Fibroblast of skin of right quadriceps (primary cell): ENCODE measurements at regions not wholly inside any gene's neighbourhood (a gene's known extent, or its start where the extent isn't known, plus 50 kb on each side); places are given as distances from the start of the nearest gene placed in this dataset.
A peak's percentile ranks its signal among the peaks of the same experiment; 100 is the strongest.
"Not testable (repeated sequence)": the region's sequence is repeated elsewhere in the genome, so short reads cannot be mapped to it uniquely, and the experiment has no call there.

Experiments
- DNase-seq: peaks from one replicate; pipeline ENCODE4 v3.0.0-alpha.2; 2013

DNA sequence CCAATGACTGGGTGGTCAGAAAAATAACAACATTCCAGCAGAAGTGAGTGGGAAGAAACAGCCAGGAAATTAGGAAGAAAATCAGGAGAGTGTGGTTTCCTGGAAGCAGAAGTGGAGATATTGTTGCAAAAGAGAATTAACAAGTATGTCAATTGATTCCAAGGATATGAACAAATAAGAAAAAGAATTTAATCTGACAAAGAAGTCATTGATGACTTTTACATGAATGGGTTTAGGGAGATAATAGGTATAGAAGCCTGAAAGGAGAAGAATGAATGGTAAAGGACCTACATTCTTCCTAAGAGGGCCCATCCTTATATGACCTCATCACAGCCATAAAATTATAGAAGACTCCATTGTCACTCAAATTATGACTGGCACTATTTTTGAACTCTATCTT lies 1440.1 kb downstream of the OTOL1 start:
- no peak for DNase-seq

DNA sequence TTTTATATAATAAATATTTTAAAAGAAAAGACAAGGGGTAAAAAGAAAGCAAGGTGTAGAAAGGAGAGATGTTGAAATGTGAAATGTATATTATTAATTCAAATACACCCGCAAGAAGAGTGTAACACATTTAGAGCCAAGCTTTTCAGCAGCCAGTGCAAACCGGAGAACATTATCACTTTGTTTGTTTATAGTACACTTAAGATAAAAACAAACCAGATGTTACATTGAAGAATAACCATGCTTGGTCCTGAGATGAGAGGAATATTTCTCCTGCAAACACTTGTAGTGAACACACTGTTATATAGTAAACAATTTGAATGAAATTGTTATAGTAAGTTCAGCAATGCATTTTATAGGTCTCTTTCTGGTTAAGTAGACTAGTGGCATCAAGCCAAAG lies 1441.5 kb downstream of the OTOL1 start:
- no peak for DNase-seq

DNA sequence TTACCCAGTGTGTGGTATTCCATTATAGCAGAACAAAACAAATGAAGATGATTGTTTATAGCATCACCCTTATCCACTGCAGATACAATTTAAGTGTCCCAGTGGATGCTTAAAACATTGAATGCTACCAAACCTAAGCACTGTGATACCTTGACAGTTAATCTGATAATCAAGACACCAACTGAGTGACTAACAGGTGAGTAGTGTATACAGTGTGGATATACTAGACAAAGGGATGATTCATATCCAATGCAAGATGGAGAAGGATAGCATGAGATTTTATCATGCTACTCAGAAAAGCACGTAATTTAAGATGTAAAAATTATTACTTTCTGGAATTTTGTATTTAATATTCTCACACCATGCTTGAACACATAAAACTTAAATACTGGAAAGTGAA lies 1449.0 kb downstream of the OTOL1 start:
- no peak for DNase-seq

DNA sequence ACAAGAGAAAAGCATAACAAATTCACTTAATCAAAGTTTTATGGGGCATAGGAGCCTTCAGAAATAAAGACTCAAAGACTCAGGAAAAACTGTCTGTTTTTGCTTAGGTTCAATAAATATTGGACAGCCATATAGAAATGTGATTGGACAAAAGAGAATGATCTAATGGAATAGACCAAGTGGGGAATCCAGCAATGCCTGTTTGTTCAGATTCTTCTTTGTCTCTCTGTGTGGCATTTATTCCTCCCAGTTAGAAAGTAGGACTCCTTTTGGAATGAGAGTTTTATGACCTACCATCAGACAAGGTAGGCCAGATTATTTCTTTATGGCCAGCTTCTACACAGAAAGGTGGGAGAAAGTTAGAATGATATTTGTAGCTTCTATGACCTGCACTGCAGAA lies 1460.1 kb downstream of the OTOL1 start:
- DNase-seq: no peak

DNA sequence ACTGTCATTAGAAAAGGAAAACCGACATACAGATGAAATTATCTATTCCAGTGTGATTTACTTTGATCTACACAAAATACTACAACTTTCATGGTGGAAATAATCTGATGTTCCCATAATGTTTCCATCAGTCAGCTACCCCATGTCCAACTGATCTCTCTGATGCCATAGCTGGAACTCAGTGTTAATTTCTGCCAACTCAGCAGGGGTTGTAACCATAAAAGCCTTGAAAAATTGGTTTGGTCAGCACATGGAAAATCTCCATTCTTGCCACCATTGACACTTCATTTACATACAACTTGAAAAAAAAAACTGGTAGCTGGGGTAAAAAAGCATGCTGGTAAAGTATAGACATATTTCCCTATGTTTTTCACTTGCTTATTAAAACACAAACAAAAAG lies 1463.7 kb downstream of the OTOL1 start:
- no peak for DNase-seq

DNA sequence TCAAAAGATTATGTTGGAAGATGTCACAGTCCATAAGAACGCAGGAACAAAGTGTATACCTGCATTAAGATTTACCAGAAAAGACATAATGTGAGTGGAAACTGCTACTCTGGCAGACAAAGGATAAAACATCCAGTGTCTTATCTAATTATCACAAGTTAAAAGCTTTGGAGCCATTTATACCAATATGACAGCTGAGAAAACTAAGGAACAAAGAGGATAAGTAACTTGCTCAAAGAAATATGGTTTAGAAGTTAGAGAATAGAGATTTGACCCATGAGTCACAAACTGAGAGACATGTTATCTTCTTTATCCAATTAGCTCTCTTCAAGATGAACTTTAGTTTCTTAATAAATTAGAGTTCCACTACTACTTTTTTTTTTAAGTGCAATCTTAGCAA lies 1473.7 kb downstream of the OTOL1 start:
- no peak for DNase-seq

DNA sequence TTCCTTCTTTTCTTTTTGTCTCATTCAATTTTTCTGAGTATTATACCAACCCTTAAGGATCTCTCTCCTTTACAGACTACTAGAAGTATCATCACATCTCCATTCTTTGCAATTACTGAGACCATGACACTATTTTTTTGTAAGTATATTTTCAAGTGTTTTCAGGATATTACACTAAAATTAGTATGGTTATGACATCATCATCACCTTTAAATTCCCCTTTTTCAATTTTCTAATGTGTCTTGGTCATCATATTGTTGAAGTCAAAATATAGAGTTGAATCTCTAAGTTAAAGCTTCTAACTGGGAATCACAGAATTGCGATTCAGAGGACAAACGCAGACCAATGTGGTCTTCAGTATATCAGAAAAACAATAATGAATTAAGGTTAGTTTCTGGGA lies 1475.1 kb downstream of the OTOL1 start:
- no peak for DNase-seq

DNA sequence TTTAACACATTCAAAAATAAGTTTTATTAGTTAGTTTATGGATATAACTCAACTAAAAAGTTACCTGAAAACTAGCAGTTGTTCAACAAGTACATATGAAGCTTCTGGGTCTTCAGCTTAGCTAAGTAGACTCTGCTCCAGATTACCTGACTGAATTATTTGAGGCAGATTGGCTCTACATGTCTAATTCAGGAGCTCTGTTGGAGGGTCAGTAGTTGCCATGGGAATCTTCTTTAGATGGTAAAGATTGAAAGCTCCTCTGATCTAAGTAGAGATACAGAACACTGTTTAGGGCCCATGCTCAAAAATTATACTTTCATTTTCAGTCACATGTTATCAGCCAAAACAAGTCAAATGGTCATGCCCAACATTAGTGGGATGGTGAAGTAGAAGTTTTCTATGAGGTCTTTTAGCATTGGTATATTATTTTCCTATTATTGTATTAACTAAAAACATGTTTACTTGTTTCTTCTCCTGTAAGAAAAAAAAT lies 1476.9 kb downstream of the OTOL1 start:
- DNase-seq: no peak

DNA sequence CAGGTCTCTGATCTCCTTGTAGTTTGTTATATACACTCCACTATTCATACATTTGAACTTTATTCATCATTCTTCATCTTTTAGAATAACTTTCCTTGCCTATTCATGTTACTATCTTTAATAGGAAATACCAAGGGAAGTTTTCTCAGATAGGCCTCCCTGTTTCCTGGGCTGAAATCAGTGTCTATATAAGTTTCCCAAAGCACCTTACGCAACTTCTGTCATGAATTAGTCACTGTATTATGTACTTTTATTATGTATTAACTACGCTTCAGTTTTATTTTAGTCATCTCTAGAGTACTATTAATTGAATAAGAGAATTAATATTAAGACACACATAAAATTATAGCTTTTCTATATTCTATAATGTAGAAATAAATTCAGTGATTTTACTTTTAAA lies 1481.5 kb downstream of the OTOL1 start:
- no peak for DNase-seq

DNA sequence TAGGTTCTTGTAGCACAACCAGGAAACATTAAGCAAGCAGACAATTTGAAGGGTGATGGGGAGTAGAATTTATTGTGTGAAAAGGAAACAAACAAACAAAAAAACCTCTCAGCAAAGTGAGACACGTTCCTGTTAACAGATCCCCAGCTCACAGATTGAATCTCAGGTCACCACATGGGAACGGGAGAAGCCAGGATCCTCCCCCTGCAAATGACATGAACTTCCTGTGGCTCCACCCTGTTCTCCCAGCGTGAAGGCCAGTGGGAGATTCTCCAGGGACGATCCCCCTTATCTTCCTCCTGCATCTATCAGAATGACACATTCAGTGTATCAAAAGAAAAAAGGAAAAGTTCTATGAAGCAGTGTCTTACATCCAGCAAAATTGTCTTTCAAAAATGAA lies 1488.1 kb downstream of the OTOL1 start:
- DNase-seq: no peak

DNA sequence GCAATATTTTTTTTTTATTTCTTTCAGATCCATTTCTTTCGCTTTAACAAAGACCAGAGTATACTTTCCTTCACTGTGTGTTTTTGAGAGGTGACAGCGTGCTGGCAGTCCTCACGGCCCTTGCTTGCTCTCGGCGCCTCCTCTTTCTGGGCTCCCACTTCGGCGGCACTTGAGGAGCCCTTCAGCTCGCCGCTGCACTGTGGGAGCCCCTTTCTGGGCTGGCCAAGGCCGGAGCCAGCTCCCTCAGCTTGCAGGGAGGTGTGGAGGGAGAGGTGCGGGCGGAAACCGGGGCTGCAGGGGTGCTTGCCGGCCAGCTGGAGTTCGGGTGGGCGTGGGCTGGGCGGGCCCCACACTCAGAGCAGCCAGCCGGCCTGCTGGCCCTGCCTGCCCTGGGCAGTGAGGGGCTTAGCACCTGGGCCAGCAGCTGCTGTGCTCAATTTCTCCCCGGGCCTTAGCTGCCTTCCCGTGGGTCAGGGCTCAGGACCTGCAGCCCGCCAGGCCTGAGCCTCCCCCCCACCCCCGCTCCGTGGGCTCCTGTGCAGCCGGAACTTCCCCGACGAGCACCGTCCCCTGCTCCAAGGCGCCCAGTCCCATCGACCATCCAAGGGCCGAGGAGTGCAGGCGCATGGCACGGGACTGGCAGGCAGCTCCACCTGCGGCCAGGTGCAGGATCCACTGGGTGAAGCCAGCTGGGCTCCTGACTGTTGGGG lies 1490.6 kb downstream of the OTOL1 start:
- DNase-seq: not testable (repeated sequence)

DNA sequence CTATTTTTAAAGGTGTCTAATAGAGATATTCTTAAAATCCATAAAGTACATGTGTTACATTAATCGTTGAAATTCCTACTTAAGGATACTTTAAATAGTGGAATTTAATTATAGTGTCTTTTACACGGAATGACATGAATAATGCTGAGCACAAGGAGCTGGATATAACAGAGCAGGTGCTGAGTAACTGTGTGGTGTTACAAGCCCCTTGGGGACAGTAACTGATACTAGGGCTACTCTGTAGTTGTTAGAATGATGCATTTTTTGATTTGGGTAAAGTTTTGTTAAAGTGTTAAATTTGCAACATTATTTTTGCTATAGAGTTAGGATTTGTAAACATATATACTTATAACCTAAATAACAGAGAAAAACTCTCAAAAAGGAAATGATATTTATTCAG lies 1496.1 kb downstream of the OTOL1 start:
- DNase-seq: no peak

DNA sequence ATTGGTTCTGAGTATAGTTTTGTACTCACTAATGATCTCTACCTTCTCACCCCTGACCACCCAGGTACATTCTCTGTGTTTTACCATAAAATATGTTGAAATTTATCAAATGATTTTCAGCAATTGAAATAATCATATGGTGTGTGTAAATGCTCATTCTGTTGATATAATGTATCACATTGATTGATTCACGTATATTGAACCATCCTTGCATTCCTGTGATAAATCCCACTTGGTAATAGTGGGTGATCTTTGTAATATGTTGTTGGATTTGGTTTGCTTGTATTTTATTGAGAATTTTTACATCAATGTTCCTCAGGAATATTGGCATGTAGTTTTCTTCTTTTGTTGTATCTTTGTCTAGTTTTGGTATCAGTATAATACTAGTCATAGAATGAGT lies 1497.6 kb downstream of the OTOL1 start:
- DNase-seq: no peak

DNA sequence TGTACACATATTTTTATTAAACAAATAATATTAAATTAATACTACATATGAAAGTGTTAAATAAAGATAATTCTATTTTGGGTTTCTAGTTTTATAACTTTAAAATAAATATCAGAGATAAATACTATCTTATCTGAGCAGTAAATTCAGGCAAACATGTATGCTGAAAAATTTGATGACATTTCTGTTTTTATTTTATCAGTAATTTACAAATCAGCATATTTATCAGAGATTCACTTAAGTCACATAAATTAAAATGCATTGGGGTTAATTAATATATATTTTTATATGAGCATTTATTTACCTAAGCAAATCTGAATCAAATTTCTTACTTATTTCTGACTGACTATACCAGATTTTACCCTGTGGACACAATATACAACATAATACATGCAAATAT lies 1499.8 kb downstream of the OTOL1 start:
- DNase-seq: no peak

DNA sequence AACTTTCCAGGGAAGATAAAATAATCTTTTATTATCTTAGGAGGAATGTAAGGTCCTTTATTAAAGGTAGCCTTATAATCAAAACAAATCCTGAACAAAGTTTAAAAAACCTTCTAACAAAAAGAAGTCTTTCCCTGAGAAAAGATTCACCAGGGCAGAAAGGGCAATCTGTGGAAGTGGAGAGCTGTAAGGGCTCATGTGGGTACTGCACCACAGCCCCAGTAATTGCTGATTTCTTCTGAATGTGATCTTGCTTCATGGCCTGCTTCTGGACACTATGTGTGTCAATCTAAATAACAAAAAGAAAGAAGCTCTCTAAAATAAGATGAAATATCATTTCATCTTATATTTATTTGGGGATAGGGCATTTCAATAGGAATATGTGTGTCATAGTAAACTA lies 1501.6 kb downstream of the OTOL1 start:
- DNase-seq: no peak

DNA sequence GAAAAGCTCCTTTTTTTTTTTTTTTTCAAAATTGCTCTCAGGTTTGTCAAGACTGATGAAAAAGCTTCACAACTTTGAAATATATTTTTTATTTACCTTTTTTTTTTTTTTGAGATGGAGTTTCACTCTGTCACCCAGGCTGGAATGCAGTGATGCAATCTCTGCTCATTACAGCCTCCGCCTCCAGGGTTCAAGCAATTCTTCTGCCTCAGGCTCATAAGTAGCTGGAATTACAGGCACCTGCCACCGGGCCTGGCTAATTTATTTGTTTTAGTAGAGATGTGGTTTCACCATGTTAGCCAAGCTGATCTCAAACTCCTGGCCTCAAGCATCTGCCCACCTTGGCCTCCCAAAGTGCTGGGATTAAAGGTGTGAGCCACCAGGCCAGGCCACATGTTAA lies 1515.0 kb downstream of the OTOL1 start:
- DNase-seq: no peak

DNA sequence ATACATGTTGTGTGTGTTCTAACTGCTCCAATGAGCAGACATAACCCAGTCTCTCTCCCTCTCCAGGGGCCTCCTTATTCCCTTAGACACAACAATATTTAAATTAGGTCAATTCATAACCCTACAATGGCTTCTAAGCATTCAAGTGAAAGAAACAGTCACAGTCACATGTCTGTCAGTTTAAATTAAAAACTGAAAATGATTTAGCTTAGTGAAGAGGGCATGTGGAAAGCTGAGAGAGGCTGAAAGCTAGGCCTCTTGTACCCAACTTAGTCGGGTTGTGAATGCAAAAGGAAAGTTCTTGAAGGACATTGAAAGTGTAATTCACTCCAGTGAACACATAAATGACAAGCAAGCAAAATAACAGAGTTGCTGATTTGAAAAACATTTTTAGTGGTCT lies 1519.6 kb downstream of the OTOL1 start:
- no peak for DNase-seq

DNA sequence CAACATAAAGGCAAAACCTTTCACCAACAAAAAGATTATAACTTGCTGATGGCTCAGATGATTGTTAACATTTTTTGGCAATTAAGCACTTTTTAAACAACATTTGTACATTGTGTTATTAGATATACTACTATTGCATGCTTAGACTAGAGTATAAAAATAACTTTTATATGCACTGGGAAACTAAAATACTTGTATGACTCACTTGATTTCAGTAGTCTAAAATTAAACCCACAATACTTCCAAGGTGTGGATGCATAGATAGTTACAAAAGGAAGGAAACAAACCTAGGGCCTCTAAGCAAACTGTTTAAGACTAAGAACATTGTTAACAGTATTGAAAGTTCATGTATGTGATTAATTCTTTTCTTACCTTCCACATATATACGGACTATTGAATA lies 1521.5 kb downstream of the OTOL1 start:
- no peak for DNase-seq

DNA sequence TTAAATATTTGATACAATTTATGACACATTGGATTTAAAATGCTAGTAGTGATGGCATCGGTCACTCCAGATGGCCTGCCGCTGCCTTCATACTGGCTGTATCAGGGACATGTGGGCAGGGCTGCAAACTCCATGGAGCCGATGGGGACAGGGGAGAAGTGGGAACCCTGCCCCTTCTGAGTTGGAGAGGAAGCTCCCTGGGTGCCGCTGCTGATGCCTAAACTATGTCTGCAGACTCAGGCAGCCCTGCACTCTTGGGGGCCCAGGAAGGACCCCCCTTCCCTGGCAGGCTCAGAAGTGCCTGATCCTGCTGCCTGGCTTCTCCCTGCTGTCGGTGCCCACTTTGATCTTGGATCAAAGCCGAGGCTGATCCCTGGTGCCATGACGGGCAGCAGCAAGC lies 1522.1 kb downstream of the OTOL1 start:
- DNase-seq: no peak

DNA sequence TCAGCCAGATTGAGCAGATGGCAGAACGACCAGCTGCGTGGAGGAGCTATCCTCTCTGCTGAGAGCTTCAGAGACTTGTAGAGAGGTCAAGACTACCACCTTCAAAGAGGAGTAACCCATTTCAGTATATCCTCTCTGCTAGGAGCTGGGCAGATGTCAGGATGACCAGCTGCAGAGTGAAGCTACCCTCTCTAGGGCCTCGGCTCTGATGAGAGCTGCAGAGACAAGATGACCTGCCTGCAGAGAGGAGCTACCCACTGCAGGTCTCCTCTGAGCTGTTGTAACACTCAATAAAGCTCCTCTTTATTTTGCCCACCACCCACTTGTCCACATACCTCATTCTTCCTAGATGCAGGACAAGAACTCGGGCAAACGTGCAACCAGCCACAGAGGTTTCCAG lies 1522.7 kb downstream of the OTOL1 start:
- no peak for DNase-seq

DNA sequence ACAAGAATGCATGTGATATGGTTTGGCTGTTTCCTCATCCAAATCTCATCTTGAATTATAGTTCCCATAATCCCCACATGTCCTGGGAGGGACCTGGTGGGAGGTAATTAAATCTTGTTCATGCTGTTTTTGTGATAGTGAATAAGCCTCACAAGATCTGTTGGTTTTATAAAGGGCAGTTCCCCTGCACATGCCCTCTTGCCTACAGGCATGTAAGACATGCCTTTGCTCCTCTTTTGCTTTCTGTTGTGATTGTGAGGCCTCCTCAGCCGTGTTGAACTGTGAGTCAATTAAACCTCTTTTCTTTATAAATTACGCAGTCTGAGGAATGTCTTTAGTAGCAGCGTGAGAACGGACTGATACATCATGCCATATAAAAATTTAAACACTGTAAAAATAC lies 1537.0 kb downstream of the OTOL1 start:
- no peak for DNase-seq

DNA sequence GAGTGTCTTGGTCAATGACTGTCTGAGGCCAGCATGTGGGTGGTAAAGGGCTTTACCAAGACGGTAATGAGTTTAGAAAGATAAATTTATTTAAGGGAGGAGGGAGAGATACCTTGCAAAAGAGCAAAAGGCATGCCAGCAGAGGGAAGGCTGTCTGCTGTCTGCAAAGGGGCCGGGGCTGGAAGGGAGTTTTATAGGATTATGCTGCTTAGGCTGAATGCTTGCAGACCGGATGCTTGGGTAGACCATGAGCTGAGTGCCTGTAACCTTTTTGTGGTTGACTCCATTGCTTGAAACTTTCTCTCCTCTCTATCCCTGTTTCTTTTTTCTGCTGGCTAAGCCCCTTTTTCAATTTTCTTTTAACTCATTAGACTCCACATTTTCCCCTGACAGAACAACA lies 1543.0 kb downstream of the OTOL1 start:
- no peak for DNase-seq

DNA sequence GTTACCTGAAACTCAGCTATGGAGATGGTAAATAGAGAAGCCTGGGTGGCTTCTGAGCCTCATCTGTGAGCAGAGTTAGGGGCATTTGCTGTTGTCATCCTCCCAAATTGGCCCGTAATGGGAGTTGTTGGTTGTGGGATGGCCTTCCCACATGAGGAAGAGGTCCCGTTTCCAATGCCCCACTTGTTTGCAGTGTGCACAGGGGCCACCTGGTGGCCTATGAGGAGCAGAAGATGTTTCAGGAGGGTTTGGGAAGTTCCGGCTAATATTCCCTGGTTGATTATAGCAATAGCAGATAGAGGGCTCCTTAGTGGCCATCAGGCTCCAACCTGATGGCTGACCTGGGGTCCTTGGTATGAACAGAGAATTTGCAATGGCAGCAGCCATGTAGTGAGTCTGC lies 1546.5 kb downstream of the OTOL1 start:
- DNase-seq: no peak

DNA sequence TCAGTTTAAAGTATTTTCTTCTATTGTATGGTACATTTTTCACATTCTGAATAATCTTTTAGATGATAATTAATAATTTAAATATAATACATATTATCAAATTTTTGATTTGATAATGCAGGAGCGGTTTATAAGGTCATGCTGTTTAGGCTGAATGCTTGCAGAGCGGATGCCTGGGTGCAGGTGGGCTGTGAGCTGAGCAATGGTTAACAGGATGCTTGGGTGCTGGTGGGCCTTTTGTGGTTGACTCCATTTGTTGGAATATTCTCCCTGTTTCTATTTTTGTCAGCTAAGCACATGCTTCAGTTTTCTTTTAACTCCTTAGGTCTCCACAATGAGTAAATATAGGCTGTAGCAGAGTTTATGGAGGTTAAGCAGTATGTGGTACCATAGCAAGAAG lies 1549.3 kb downstream of the OTOL1 start:
- no peak for DNase-seq

DNA sequence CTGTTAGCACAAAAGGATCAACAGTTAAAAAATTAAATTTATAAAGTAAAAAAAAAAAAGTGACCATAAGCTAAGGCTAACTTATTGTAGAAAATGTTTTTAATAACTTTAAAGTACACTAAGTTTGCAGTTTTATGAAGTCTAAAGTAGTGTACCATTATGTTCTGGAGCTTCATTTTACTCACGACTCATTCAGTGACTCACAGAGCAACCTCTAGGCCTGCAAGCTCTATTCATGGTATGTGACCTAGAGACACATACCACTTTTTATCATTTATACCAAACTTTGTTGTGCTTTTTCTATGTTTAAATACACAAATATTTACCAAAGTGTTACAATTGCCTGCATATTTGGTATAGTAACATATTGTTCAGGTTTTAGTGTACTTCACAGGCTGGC lies 1552.3 kb downstream of the OTOL1 start:
- peak; percentile 50 for DNase-seq
